ENCODE measurements at regions not wholly inside any gene's neighbourhood (a gene's known extent, or its start where the extent isn't known, plus 50 kb on each side); places are given as distances from the start of the nearest gene placed in this dataset.
"Not testable (repeated sequence)": the region's sequence is repeated elsewhere in the genome, so short reads cannot be mapped to it uniquely, and the experiment has no call there.

- no peak for DNase-seq
These were observed 123.7 kb downstream of the CASP12 start for GRCh38 chr11:104774578-104774977.

GRCh38 chr11:104772806-104773241 lies 125.4 kb downstream of the CASP12 start:
- DNase-seq: peak; percentile 91

GRCh38 chr11:104771763-104772162 lies 126.5 kb downstream of the CASP12 start:
- DNase-seq: no peak

GRCh38 chr11:104771046-104771445 lies 127.2 kb downstream of the CASP12 start:
- not testable (repeated sequence) for DNase-seq

- no peak for DNase-seq
These were observed 132.7 kb downstream of the CASP12 start for GRCh38 chr11:104765401-104766095.

- DNase-seq: no peak
These were observed 133.6 kb downstream of the CASP12 start for GRCh38 chr11:104764710-104765045.

- no peak for DNase-seq
These were observed 134.1 kb downstream of the CASP12 start for GRCh38 chr11:104763930-104764709.

GRCh38 chr11:104761511-104761910 lies 136.7 kb downstream of the CASP12 start:
- no peak for DNase-seq

GRCh38 chr11:104759464-104759863 lies 138.8 kb downstream of the CASP12 start:
- DNase-seq: no peak

GRCh38 chr11:104738918-104739317 lies 159.3 kb downstream of the CASP12 start:
- DNase-seq: no peak

- no peak for DNase-seq
These were observed 160.1 kb downstream of the CASP12 start for GRCh38 chr11:104738208-104738607.

- DNase-seq: no peak
These were observed 161.8 kb downstream of the CASP12 start for GRCh38 chr11:104736502-104736901.

- DNase-seq: no peak
These were observed 163.3 kb downstream of the CASP12 start for GRCh38 chr11:104734998-104735397.

GRCh38 chr11:104731890-104732289 lies 166.4 kb downstream of the CASP12 start:
- no peak for DNase-seq

- DNase-seq: no peak
These were observed 169.3 kb downstream of the CASP12 start for GRCh38 chr11:104728927-104729326.

GRCh38 chr11:104727768-104728167 lies 170.5 kb downstream of the CASP12 start:
- no peak for DNase-seq

- DNase-seq: no peak
These were observed 171.2 kb downstream of the CASP12 start for GRCh38 chr11:104727095-104727494.

- DNase-seq: no peak
These were observed 172.4 kb downstream of the CASP12 start for GRCh38 chr11:104725796-104726408.

- DNase-seq: no peak
These were observed 184.9 kb downstream of the CASP12 start for GRCh38 chr11:104713401-104713800.

- no peak for DNase-seq
These were observed 192.6 kb downstream of the CASP12 start for GRCh38 chr11:104705490-104706190.

GRCh38 chr11:104704888-104705287 lies 193.4 kb downstream of the CASP12 start:
- DNase-seq: no peak

GRCh38 chr11:104704146-104704830 lies 194.0 kb downstream of the CASP12 start:
- DNase-seq: no peak

GRCh38 chr11:104700609-104701008 lies 197.7 kb downstream of the CASP12 start:
- peak; percentile 80 for DNase-seq

Data from kidney glomerular epithelial cell (primary cell).